ENCODE measurements at regions not wholly inside any gene's neighbourhood (a gene's known extent, or its start where the extent isn't known, plus 50 kb on each side); places are given as distances from the start of the nearest gene placed in this dataset.

GRCh38 chr6:135750081-135750480, 101.4 kb upstream of the PDE7B start:
- TF ChIP-seq CTCF (IDR thresholded peaks at IDR 0.05) (no peak), EZH2 (IDR thresholded peaks at IDR 0.05; ENCODE audit: borderline replicate concordance, insufficient read depth, low read depth, low read length, poor library complexity, severe bottlenecking) (no peak)

Data from B cell (primary cell).